K562 (cell line): ENCODE measurements at regions not wholly inside any gene's neighbourhood (a gene's known extent, or its start where the extent isn't known, plus 50 kb on each side); places are given as distances from the start of the nearest gene placed in this dataset.
A peak's percentile ranks its signal among the peaks of the same experiment; 100 is the strongest.

Experiments
- CBX3 ChIP-seq, 2 experiments: IDR thresholded peaks; 1 replicate in 1 of 2; 2 replicates in 1 of 2; pipeline ENCODE4 v1.6.1; 2012; ENCODE audit warnings: inconsistent platforms in 2 of 2, low read length in 2 of 2, borderline replicate concordance in 1 of 2, control low read depth in 1 of 2
- DNMT1 ChIP-seq: fragments of 450-650 bp; IDR thresholded peaks from 2 replicates; pipeline ENCODE4 v1.6.1; 2016; ENCODE audit warnings: antibody characterized with exemption, mild to moderate bottlenecking
- ETS2 ChIP-seq: IDR thresholded peaks from 2 replicates; pipeline ENCODE4 v1.6.1; 2016; ENCODE audit warnings: borderline replicate concordance, missing genetic modification characterization, mild to moderate bottlenecking, moderate library complexity, missing compliant biosample characterization; ENCODE audit not compliant: poor library complexity, severe bottlenecking
- ETV5 ChIP-seq: sonication (generic); formaldehyde crosslinking; IDR thresholded peaks from 2 replicates; pipeline ENCODE4 v1.4.0; 2020; ENCODE audit warnings: low read depth, mild to moderate bottlenecking, missing genetic modification reagents
- HDAC2 ChIP-seq: fragments of 450-650 bp; IDR thresholded peaks from 2 replicates; pipeline ENCODE4 v1.6.1; 2016; ENCODE audit warnings: mild to moderate bottlenecking
- RCOR1 ChIP-seq, 2 experiments: IDR thresholded peaks; 2 replicates each; pipeline ENCODE4 v1.6.1; 2012; ENCODE audit warnings: low read depth in 2 of 2, low read length in 2 of 2, borderline replicate concordance in 1 of 2, improper control_type of control experiment in 1 of 2
- ZNF184 ChIP-seq: sonication (generic); formaldehyde crosslinking; IDR thresholded peaks from 2 replicates; pipeline ENCODE4 v1.5.0; 2020; ENCODE audit warnings: missing genetic modification reagents
- ZNF239 ChIP-seq: fragments of 250-450 bp; sonication (Bioruptor Pico); IDR thresholded peaks from 2 replicates; pipeline ENCODE4 v1.4.0; 2020; ENCODE audit warnings: mild to moderate bottlenecking
- ZNF444 ChIP-seq: fragments of 250-450 bp; sonication (Bioruptor Pico); IDR thresholded peaks from 2 replicates; pipeline ENCODE4 v1.4.0; 2020; ENCODE audit warnings: mild to moderate bottlenecking, moderate library complexity
- TF ChIP-seq, protein P1 (sequence below): sonication (generic); formaldehyde crosslinking; IDR thresholded peaks from 2 replicates; pipeline ENCODE4 v1.5.0; 2020; ENCODE audit warnings: missing genetic modification reagents
- TF ChIP-seq, protein P2 (sequence below): sonication (generic); formaldehyde crosslinking; IDR thresholded peaks from 2 replicates; pipeline ENCODE4 v1.8.0; 2023; ENCODE audit warnings: mild to moderate bottlenecking, missing genetic modification reagents

DNA sequence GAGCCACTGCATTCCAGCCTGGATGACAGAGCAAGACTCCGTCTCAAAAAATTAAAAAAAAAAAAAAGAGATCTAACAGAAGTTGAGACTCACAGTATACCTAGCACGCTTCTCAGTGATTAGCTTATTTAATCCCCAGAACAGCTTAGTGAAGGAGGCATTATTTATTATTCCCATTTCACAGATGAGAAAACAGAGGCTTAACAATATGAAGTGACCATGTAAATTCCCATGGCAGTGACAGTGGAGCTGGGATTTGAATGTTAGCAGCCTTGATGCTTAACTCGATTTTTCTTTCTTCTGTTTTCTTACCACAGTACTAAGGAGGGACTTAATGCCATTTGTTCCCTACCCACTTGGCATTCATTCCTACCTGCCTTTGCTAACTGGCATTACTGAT is 89.9 kb upstream of the ZNF217 start (continued):
- no peak for TF ChIP-seq HDAC2
- TF ChIP-seq ZNF239 (CRISPR knock-in tag), result no peak
- TF ChIP-seq, protein P1, sequence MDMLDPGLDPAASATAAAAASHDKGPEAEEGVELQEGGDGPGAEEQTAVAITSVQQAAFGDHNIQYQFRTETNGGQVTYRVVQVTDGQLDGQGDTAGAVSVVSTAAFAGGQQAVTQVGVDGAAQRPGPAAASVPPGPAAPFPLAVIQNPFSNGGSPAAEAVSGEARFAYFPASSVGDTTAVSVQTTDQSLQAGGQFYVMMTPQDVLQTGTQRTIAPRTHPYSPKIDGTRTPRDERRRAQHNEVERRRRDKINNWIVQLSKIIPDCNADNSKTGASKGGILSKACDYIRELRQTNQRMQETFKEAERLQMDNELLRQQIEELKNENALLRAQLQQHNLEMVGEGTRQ, result no peak
- peak in 1 of 2 experiments; percentile 56; a peak in 1 of 3 replicates for TF ChIP-seq CBX3 (IDR thresholded peaks at IDR 0.05; ENCODE audit: borderline replicate concordance in 1 of 2, low read length in 2 of 2)
- no peak for TF ChIP-seq ETV5
- peak in 1 of 2 experiments; percentile 44; a peak in 1 of 4 replicates for TF ChIP-seq RCOR1 (IDR thresholded peaks at IDR 0.05; ENCODE audit: borderline replicate concordance in 1 of 2, low read depth in 2 of 2, low read length in 2 of 2)
- TF ChIP-seq ZNF444 (CRISPR knock-in tag), result no peak
- TF ChIP-seq ZNF184, result no peak
- TF ChIP-seq, protein P2, sequence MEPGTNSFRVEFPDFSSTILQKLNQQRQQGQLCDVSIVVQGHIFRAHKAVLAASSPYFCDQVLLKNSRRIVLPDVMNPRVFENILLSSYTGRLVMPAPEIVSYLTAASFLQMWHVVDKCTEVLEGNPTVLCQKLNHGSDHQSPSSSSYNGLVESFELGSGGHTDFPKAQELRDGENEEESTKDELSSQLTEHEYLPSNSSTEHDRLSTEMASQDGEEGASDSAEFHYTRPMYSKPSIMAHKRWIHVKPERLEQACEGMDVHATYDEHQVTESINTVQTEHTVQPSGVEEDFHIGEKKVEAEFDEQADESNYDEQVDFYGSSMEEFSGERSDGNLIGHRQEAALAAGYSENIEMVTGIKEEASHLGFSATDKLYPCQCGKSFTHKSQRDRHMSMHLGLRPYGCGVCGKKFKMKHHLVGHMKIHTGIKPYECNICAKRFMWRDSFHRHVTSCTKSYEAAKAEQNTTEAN (CRISPR knock-in tag), result no peak
- no peak for TF ChIP-seq DNMT1
- TF ChIP-seq ETS2 (tag), result no peak
